ENCODE measurements at regions not wholly inside any gene's neighbourhood (a gene's known extent, or its start where the extent isn't known, plus 50 kb on each side); places are given as distances from the start of the nearest gene placed in this dataset.

GRCh38 chr9:85223506-85224125 lies 518.1 kb downstream of the AGTPBP1 start:
- Histone ChIP-seq H3K18ac (ENCODE audit: low read depth in 1 of 2, low read length in 2 of 2) (no peak overlapping the region), H3K23ac (ENCODE audit: low read length in 2 of 2) (no peak overlapping the region), H2BK15ac (ENCODE audit: low read depth, poor library complexity, severe bottlenecking) (no peak overlapping the region), H4K8ac (ENCODE audit: low read length) (no peak overlapping the region), H2BK12ac (ENCODE audit: low read length in 2 of 2) (no peak overlapping the region), H3K27me3 (ENCODE audit: control insufficient read depth in 1 of 2, insufficient read depth in 1 of 2, low read length in 2 of 2) (peaks cover 0 to 2% of the 10 kb centered on the region in 2 experiments), H3K36me3 (ENCODE audit: control insufficient read depth in 1 of 2, insufficient read depth in 2 of 2, low read depth in 1 of 2, low read length in 2 of 2) (no peaks in the 10 kb centered on the region), H3K4me1 (ENCODE audit: control insufficient read depth, insufficient read depth, low read depth, low read length) (peaks cover 2% of the 10 kb centered on the region), H4K91ac (ENCODE audit: low read length) (no peak overlapping the region), H3K9me3 (ENCODE audit: control insufficient read depth, low read length) (no peaks in the 10 kb centered on the region), H3K4me3 (ENCODE audit: insufficient read depth in 1 of 2, low read depth in 1 of 2, low read length in 2 of 2) (no peak overlapping the region), H2BK5ac (ENCODE audit: low read depth, low read length, poor library complexity, severe bottlenecking) (no peak overlapping the region), H3K14ac (ENCODE audit: low read length in 2 of 2) (no peak overlapping the region), H3K9ac (ENCODE audit: low read length) (no peak overlapping the region), H3K4ac (ENCODE audit: low read depth in 1 of 2, low read length in 2 of 2) (no peak overlapping the region), H2BK120ac (ENCODE audit: low read depth, low read length) (no peak overlapping the region), H2AK5ac (ENCODE audit: low read length, severe bottlenecking) (no peak overlapping the region), H3K4me2 (ENCODE audit: low read length, poor library complexity, severe bottlenecking) (no peak overlapping the region), H3K27ac (ENCODE audit: low read length, poor library complexity, severe bottlenecking) (no peak overlapping the region), H3K79me1 (replicated peaks; ENCODE audit: low read length, poor library complexity, severe bottlenecking) (no peaks in the 10 kb centered on the region), H2AFZ (ENCODE audit: low read depth, low read length) (no peak overlapping the region)
- 84% methylated on average over 2 of the region's 2 CpGs for WGBS
- no peak for DNase-seq

GRCh38 chr9:85216601-85217000 lies 525.2 kb downstream of the AGTPBP1 start:
- Histone ChIP-seq H4K8ac (ENCODE audit: low read length) (no peak overlapping the region), H2AFZ (ENCODE audit: low read depth, low read length) (no peak overlapping the region), H2BK15ac (ENCODE audit: low read depth, poor library complexity, severe bottlenecking) (no peak overlapping the region), H3K14ac (ENCODE audit: low read length in 2 of 2) (no peak overlapping the region), H2AK5ac (ENCODE audit: low read length, severe bottlenecking) (no peak overlapping the region), H3K18ac (ENCODE audit: low read depth in 1 of 2, low read length in 2 of 2) (no peak overlapping the region), H4K91ac (ENCODE audit: low read length) (no peak overlapping the region), H3K9ac (ENCODE audit: low read length) (no peak overlapping the region), H3K36me3 (ENCODE audit: control insufficient read depth in 1 of 2, insufficient read depth in 2 of 2, low read depth in 1 of 2, low read length in 2 of 2) (no peaks in the 10 kb centered on the region), H3K27me3 (ENCODE audit: control insufficient read depth in 1 of 2, insufficient read depth in 1 of 2, low read length in 2 of 2) (no peaks in the 10 kb centered on the region), H2BK12ac (ENCODE audit: low read length in 2 of 2) (no peak overlapping the region), H2BK5ac (ENCODE audit: low read depth, low read length, poor library complexity, severe bottlenecking) (no peak overlapping the region), H3K27ac (ENCODE audit: low read length, poor library complexity, severe bottlenecking) (no peak overlapping the region), H3K9me3 (ENCODE audit: control insufficient read depth, low read length) (no peaks in the 10 kb centered on the region), H3K4ac (ENCODE audit: low read depth in 1 of 2, low read length in 2 of 2) (no peak overlapping the region), H3K4me1 (ENCODE audit: control insufficient read depth, insufficient read depth, low read depth, low read length) (peaks cover 2% of the 10 kb centered on the region), H2BK120ac (ENCODE audit: low read depth, low read length) (no peak overlapping the region), H3K79me1 (replicated peaks; ENCODE audit: low read length, poor library complexity, severe bottlenecking) (no peaks in the 10 kb centered on the region), H3K23ac (ENCODE audit: low read length in 2 of 2) (no peak overlapping the region), H3K4me3 (ENCODE audit: insufficient read depth in 1 of 2, low read depth in 1 of 2, low read length in 2 of 2) (no peak overlapping the region), H3K4me2 (ENCODE audit: low read length, poor library complexity, severe bottlenecking) (no peak overlapping the region)
- WGBS: 90% methylated on average over 6 of the region's 6 CpGs
- DNase-seq: no peak

- H3K9ac ChIP-seq (ENCODE audit: low read length): peak overlapping the region; percentile 51
- H3K4me2 ChIP-seq (ENCODE audit: low read length, poor library complexity, severe bottlenecking): no peak overlapping the region
- no peak overlapping the region for H3K4me3 ChIP-seq (ENCODE audit: insufficient read depth in 1 of 2, low read depth in 1 of 2, low read length in 2 of 2)
- H2BK5ac ChIP-seq (ENCODE audit: low read depth, low read length, poor library complexity, severe bottlenecking): no peak overlapping the region
- no peaks in the 10 kb centered on the region for H3K36me3 ChIP-seq (ENCODE audit: control insufficient read depth in 1 of 2, insufficient read depth in 2 of 2, low read depth in 1 of 2, low read length in 2 of 2)
- no peak overlapping the region for H2BK120ac ChIP-seq (ENCODE audit: low read depth, low read length)
- H4K8ac ChIP-seq (ENCODE audit: low read length): no peak overlapping the region
- no peak overlapping the region for H2BK15ac ChIP-seq (ENCODE audit: low read depth, poor library complexity, severe bottlenecking)
- no peaks in the 10 kb centered on the region for H3K27me3 ChIP-seq (ENCODE audit: control insufficient read depth in 1 of 2, insufficient read depth in 1 of 2, low read length in 2 of 2)
- H2AFZ ChIP-seq (ENCODE audit: low read depth, low read length): no peak overlapping the region
- no peak overlapping the region for H3K27ac ChIP-seq (ENCODE audit: low read length, poor library complexity, severe bottlenecking)
- H2BK12ac ChIP-seq (ENCODE audit: low read length in 2 of 2): no peak overlapping the region
- no peak for DNase-seq
- no peaks in the 10 kb centered on the region for H3K79me1 ChIP-seq (replicated peaks; ENCODE audit: low read length, poor library complexity, severe bottlenecking)
- no peak overlapping the region for H2AK5ac ChIP-seq (ENCODE audit: low read length, severe bottlenecking)
- H3K14ac ChIP-seq (ENCODE audit: low read length in 2 of 2): no peak overlapping the region
- no peak overlapping the region for H4K91ac ChIP-seq (ENCODE audit: low read length)
- no peaks in the 10 kb centered on the region for H3K9me3 ChIP-seq (ENCODE audit: control insufficient read depth, low read length)
- H3K23ac ChIP-seq (ENCODE audit: low read length in 2 of 2): no peak overlapping the region
- peaks cover 2% of the 10 kb centered on the region for H3K4me1 ChIP-seq (ENCODE audit: control insufficient read depth, insufficient read depth, low read depth, low read length)
- no peak overlapping the region for H3K18ac ChIP-seq (ENCODE audit: low read depth in 1 of 2, low read length in 2 of 2)
- no peak overlapping the region for H3K4ac ChIP-seq (ENCODE audit: low read depth in 1 of 2, low read length in 2 of 2)
Observed at GRCh38 chr9:85215961-85216360, 525.8 kb downstream of the AGTPBP1 start.

- no peak overlapping the region for H2BK15ac ChIP-seq (ENCODE audit: low read depth, poor library complexity, severe bottlenecking)
- no peak overlapping the region for H3K14ac ChIP-seq (ENCODE audit: low read length in 2 of 2)
- no peak overlapping the region for H4K91ac ChIP-seq (ENCODE audit: low read length)
- peaks cover 2% of the 10 kb centered on the region for H3K4me1 ChIP-seq (ENCODE audit: control insufficient read depth, insufficient read depth, low read depth, low read length)
- H3K9me3 ChIP-seq (ENCODE audit: control insufficient read depth, low read length): no peaks in the 10 kb centered on the region
- no peak overlapping the region for H2AFZ ChIP-seq (ENCODE audit: low read depth, low read length)
- no peaks in the 10 kb centered on the region for H3K36me3 ChIP-seq (ENCODE audit: control insufficient read depth in 1 of 2, insufficient read depth in 2 of 2, low read depth in 1 of 2, low read length in 2 of 2)
- no peak overlapping the region for H2BK5ac ChIP-seq (ENCODE audit: low read depth, low read length, poor library complexity, severe bottlenecking)
- H4K8ac ChIP-seq (ENCODE audit: low read length): no peak overlapping the region
- H3K27ac ChIP-seq (ENCODE audit: low read length, poor library complexity, severe bottlenecking): no peak overlapping the region
- H2BK120ac ChIP-seq (ENCODE audit: low read depth, low read length): no peak overlapping the region
- 100% methylated on average over 4 of the region's 4 CpGs for WGBS
- no peak overlapping the region for H2AK5ac ChIP-seq (ENCODE audit: low read length, severe bottlenecking)
- no peak overlapping the region for H3K23ac ChIP-seq (ENCODE audit: low read length in 2 of 2)
- H3K27me3 ChIP-seq (ENCODE audit: control insufficient read depth in 1 of 2, insufficient read depth in 1 of 2, low read length in 2 of 2): no peaks in the 10 kb centered on the region
- H3K9ac ChIP-seq (ENCODE audit: low read length): no peak overlapping the region
- H3K4me3 ChIP-seq (ENCODE audit: insufficient read depth in 1 of 2, low read depth in 1 of 2, low read length in 2 of 2): no peak overlapping the region
- H3K18ac ChIP-seq (ENCODE audit: low read depth in 1 of 2, low read length in 2 of 2): no peak overlapping the region
- no peaks in the 10 kb centered on the region for H3K79me1 ChIP-seq (replicated peaks; ENCODE audit: low read length, poor library complexity, severe bottlenecking)
- H3K4ac ChIP-seq (ENCODE audit: low read depth in 1 of 2, low read length in 2 of 2): no peak overlapping the region
- H3K4me2 ChIP-seq (ENCODE audit: low read length, poor library complexity, severe bottlenecking): no peak overlapping the region
- DNase-seq: no peak
- no peak overlapping the region for H2BK12ac ChIP-seq (ENCODE audit: low read length in 2 of 2)
Observed at GRCh38 chr9:85215416-85215815, 526.3 kb downstream of the AGTPBP1 start.
